Esophagus muscularis mucosa (tissue), 3 donors: ENCODE measurements at regions not wholly inside any gene's neighbourhood (a gene's known extent, or its start where the extent isn't known, plus 50 kb on each side); places are given as distances from the start of the nearest gene placed in this dataset.

Experiments
- CTCF ChIP-seq, 3 experiments: fragments of 200-600 bp in 2 of 3; fragments of 450-650 bp in 1 of 3; sonication (generic) in 2 of 3; IDR thresholded peaks; one replicate each; pipeline ENCODE4 v1.5.1; 2017 to 2019; ENCODE audit warnings: antibody characterized with exemption in 3 of 3, mild to moderate bottlenecking in 2 of 3, moderate library complexity in 1 of 3
- EP300 ChIP-seq: sonication (generic); formaldehyde crosslinking; IDR thresholded peaks from one replicate; pipeline ENCODE4 v1.6.1; 2017; ENCODE audit warnings: antibody characterized with exemption

- TF ChIP-seq CTCF (IDR thresholded peaks at IDR 0.05) (no peak), EP300 (no peak)
Measured at GRCh38 chr3:22322861-22323260, 571.9 kb upstream of the ZNF385D start.
